IMR-90 (cell line): ENCODE measurements at regions not wholly inside any gene's neighbourhood (a gene's known extent, or its start where the extent isn't known, plus 50 kb on each side); places are given as distances from the start of the nearest gene placed in this dataset.

ENCODE experiments used
- ATAC-seq: fragments of 200-7000 bp; cut with Tn5 transposase; 2 replicates; pipeline ENCODE4 v1.9.1; 2020; ENCODE audit warnings: low read depth, mild to moderate bottlenecking, moderate library complexity
- BruUV-seq: library from RNA; stranded (reverse); fragments of 400-500 nt; replicated peaks from 2 replicates; lab custom pipeline; 2021; lab: Mats Ljungman, UMichigan
- CTCF ChIA-PET: fragments of 300-600 bp; formaldehyde crosslinking; extraction: SDS; loops from one replicate; lab custom pipeline; 2021; ENCODE audit warnings: antibody characterized with exemption; lab: Yijun Ruan, JAX
- POLR2A ChIA-PET: fragments of 300-600 bp; sonication (Branson Sonifier 250); formaldehyde crosslinking; loops from one replicate; lab custom pipeline; 2022; ENCODE audit warnings: antibody characterized with exemption; ENCODE audit not compliant: unreplicated experiment; lab: Charles Lee
- DNase-seq: peaks from one replicate; pipeline ENCODE4 v3.0.0; 2013
- H2AFZ ChIP-seq: replicated peaks from 2 replicates; pipeline ENCODE3; 2013; ENCODE audit warnings: low read length, mild to moderate bottlenecking; ENCODE audit not compliant: poor library complexity
- H2AK5ac ChIP-seq: 2 replicates; pipeline ENCODE4 v1.6.1; 2013; ENCODE audit warnings: low read depth, low read length, inconsistent platforms
- H2AK9ac ChIP-seq: replicated peaks from 2 replicates; pipeline ENCODE3; 2013; ENCODE audit warnings: mild to moderate bottlenecking, low read depth, low read length, moderate library complexity; ENCODE audit not compliant: poor library complexity
- H2BK120ac ChIP-seq: 2 replicates; pipeline ENCODE4 v1.6.1; 2013; ENCODE audit warnings: low read depth, low read length, inconsistent platforms
- H2BK15ac ChIP-seq: 3 replicates; pipeline ENCODE4 v1.6.1; 2013; ENCODE audit warnings: low read depth, low read length, inconsistent platforms
- H2BK20ac ChIP-seq: 2 replicates; pipeline ENCODE4 v1.6.1; 2013; ENCODE audit warnings: low read depth, mild to moderate bottlenecking, inconsistent platforms, low read length, moderate library complexity
- H2BK5ac ChIP-seq: 2 replicates; pipeline ENCODE4 v1.6.1; 2013; ENCODE audit warnings: mild to moderate bottlenecking, low read depth, low read length, inconsistent platforms; ENCODE audit not compliant: poor library complexity, severe bottlenecking
- H3K14ac ChIP-seq: replicated peaks from 2 replicates; pipeline ENCODE4 v1.6.1; 2013; ENCODE audit warnings: low read depth, low read length, inconsistent platforms
- H3K18ac ChIP-seq: 2 replicates; pipeline ENCODE4 v1.6.1; 2013; ENCODE audit warnings: low read depth, low read length, control low read depth
- H3K23ac ChIP-seq: 2 replicates; pipeline ENCODE4 v1.6.1; 2013; ENCODE audit warnings: low read depth, low read length, inconsistent platforms
- H3K27ac ChIP-seq: 2 replicates; pipeline ENCODE4 v1.5.1; 2013; ENCODE audit warnings: mild to moderate bottlenecking, control low read depth, low read length; ENCODE audit not compliant: insufficient read depth
- H3K27me3 ChIP-seq: 2 replicates; pipeline ENCODE4 v1.6.1; 2013; ENCODE audit warnings: low read length; ENCODE audit not compliant: control insufficient read depth, insufficient read depth
- H3K36me3 ChIP-seq: 2 replicates; pipeline ENCODE4 v1.6.1; 2013; ENCODE audit warnings: low read length, mixed read lengths; ENCODE audit not compliant: control insufficient read depth, insufficient read depth
- H3K4ac ChIP-seq: 2 replicates; pipeline ENCODE4 v1.6.1; 2013; ENCODE audit warnings: low read depth, low read length, inconsistent platforms
- H3K4me1 ChIP-seq: 2 replicates; pipeline ENCODE4 v1.6.1; 2013; ENCODE audit warnings: low read length, mixed read lengths; ENCODE audit not compliant: control insufficient read depth, insufficient read depth
- H3K4me2 ChIP-seq: 2 replicates; pipeline ENCODE4 v1.6.1; 2013; ENCODE audit warnings: low read depth, mild to moderate bottlenecking, control low read depth, low read length, moderate library complexity
- H3K4me3 ChIP-seq: 2 replicates; pipeline ENCODE4 v1.5.1; 2013; ENCODE audit warnings: low read depth, mild to moderate bottlenecking, control low read depth, low read length, moderate library complexity; ENCODE audit not compliant: insufficient read depth
- H3K56ac ChIP-seq: 2 replicates; pipeline ENCODE4 v1.6.1; 2013; ENCODE audit warnings: low read length, inconsistent platforms; ENCODE audit not compliant: insufficient read depth; ENCODE audit errors: extremely low read depth
- H3K79me1 ChIP-seq, 2 experiments: 2 replicates each; pipeline ENCODE4 v1.6.1; 2013; ENCODE audit warnings: low read length in 2 of 2, inconsistent platforms in 1 of 2, low read depth in 1 of 2
- H3K9ac ChIP-seq: 2 replicates; pipeline ENCODE4 v1.6.1; 2013; ENCODE audit warnings: low read depth, low read length, control low read depth
- H3K9me1 ChIP-seq: 2 replicates; pipeline ENCODE4 v1.6.1; 2013; ENCODE audit warnings: low read length, inconsistent platforms; ENCODE audit not compliant: insufficient read depth
- H3K9me3 ChIP-seq: 2 replicates; pipeline ENCODE4 v1.6.1; 2013; ENCODE audit warnings: low read length; ENCODE audit not compliant: control insufficient read depth, insufficient read depth
- H4K20me1 ChIP-seq: 2 replicates; pipeline ENCODE4 v1.6.1; 2013; ENCODE audit warnings: low read length, inconsistent platforms; ENCODE audit not compliant: insufficient read depth
- H4K5ac ChIP-seq: 2 replicates; pipeline ENCODE4 v1.6.1; 2013; ENCODE audit warnings: mild to moderate bottlenecking, low read depth, low read length, control low read depth
- H4K8ac ChIP-seq, 2 experiments: 2 replicates each; pipeline ENCODE4 v1.6.1; 2013; ENCODE audit warnings: low read depth in 2 of 2, low read length in 2 of 2, control low read depth in 1 of 2, inconsistent platforms in 1 of 2
- H4K91ac ChIP-seq: 2 replicates; pipeline ENCODE4 v1.6.1; 2013; ENCODE audit warnings: low read depth, low read length, inconsistent platforms; ENCODE audit not compliant: insufficient read depth
- FOS ChIP-seq: fragments of 150-350 bp; IDR thresholded peaks from 2 replicates; pipeline ENCODE4 v1.6.1; 2016; ENCODE audit warnings: low read depth, low read length
- MXI1 ChIP-seq: IDR thresholded peaks from 2 replicates; pipeline ENCODE4 v1.6.1; 2012; ENCODE audit warnings: low read depth, mild to moderate bottlenecking, low read length, moderate library complexity, borderline replicate concordance
- RAD21 ChIP-seq: IDR thresholded peaks from 2 replicates; pipeline ENCODE4 v1.6.1; 2012; ENCODE audit warnings: low read length, improper control_type of control experiment
- WGBS, 2 experiments: methylation state at CpG; one replicate each; pipeline versions ENCODE4 v1.1.5 to v1.1.7; 2013; ENCODE audit warnings: missing lambda C conversion rate in 2 of 2; ENCODE audit not compliant: insufficient read length in 1 of 2; ENCODE audit errors: extremely low coverage in 2 of 2; 5-methylcytosine and 5-hydroxymethylcytosine counted together
- dilution Hi-C: fragments of 300-500 bp; cut with HindIII; formaldehyde crosslinking; loops from one replicate; pipeline ENCODE4 v1.14.3; 2018; ENCODE audit warnings: low sequenced_read_pairs; ENCODE audit not compliant: unreplicated experiment
- in situ Hi-C: fragments of 300-500 bp; cut with MboI; formaldehyde crosslinking; loops from 3 replicates; pipeline ENCODE4 v1.14.3; 2019; ENCODE audit warnings: low sequenced_read_pairs, inconsistent platforms, mixed read lengths
- intact Hi-C: fragments of 100-400 bp; cut with micrococcal nuclease; formaldehyde crosslinking; loops from 2 replicates; pipeline ENCODE4 v1.10.0; 2022
- TF ChIP-seq, protein P1 (sequence below): conservative IDR thresholded peaks from 2 replicates; pipeline ENCODE4 v1.5.1; 2012; ENCODE audit warnings: mild to moderate bottlenecking, low read depth, low read length, improper control_type of control experiment

DNA sequence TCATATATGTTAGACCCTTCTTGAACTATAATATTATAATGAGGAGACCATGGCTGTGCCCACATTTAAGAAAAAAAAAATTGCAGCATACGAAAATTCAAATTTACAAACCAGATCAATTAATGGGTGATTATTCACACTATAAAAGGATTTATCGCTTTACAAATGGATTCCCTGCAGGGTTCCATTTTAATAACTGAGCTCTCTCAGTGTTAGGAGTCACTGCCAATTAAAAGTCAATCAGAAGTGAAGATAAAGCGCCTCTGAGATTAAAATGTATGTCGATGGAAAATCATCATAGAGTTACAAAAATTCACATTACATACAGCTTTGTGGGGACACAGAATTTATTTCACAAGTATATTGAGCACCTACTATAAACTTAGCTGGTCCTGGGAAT is 66.6 kb upstream of the SMARCA2 start:
- DNase-seq (no peak), ATAC-seq (no peak)
- Histone ChIP-seq H3K9me1 (no peaks in the 10 kb centered on the region), H3K79me1 (no peaks in the 10 kb centered on the region), H4K5ac (no peak overlapping the region), H3K27ac (no peak overlapping the region), H3K9me3 (no peaks in the 10 kb centered on the region), H3K18ac (no peak overlapping the region), H2AK9ac (no peak overlapping the region), H2AK5ac (no peak overlapping the region), H3K36me3 (no peaks in the 10 kb centered on the region), H4K8ac (no peak overlapping the region), H3K4ac (no peak overlapping the region), H3K14ac (no peak overlapping the region), H4K91ac (no peak overlapping the region), H3K9ac (no peak overlapping the region), H4K20me1 (no peaks in the 10 kb centered on the region), H3K23ac (no peak overlapping the region), H2BK120ac (no peak overlapping the region), H3K27me3 (no peaks in the 10 kb centered on the region), H2BK5ac (no peak overlapping the region), H2AFZ (no peak overlapping the region), H2BK15ac (no peak overlapping the region), H3K4me2 (no peak overlapping the region), H2BK20ac (no peak overlapping the region), H3K4me1 (no peaks in the 10 kb centered on the region), H3K4me3 (no peak overlapping the region), H3K56ac (no peak overlapping the region)
- ChIA-PET CTCF (no interaction called here), POLR2A (no interaction called here)
- TF ChIP-seq FOS (no peak), MXI1 (no peak), RAD21 (no peak)
- TF ChIP-seq, protein P1, sequence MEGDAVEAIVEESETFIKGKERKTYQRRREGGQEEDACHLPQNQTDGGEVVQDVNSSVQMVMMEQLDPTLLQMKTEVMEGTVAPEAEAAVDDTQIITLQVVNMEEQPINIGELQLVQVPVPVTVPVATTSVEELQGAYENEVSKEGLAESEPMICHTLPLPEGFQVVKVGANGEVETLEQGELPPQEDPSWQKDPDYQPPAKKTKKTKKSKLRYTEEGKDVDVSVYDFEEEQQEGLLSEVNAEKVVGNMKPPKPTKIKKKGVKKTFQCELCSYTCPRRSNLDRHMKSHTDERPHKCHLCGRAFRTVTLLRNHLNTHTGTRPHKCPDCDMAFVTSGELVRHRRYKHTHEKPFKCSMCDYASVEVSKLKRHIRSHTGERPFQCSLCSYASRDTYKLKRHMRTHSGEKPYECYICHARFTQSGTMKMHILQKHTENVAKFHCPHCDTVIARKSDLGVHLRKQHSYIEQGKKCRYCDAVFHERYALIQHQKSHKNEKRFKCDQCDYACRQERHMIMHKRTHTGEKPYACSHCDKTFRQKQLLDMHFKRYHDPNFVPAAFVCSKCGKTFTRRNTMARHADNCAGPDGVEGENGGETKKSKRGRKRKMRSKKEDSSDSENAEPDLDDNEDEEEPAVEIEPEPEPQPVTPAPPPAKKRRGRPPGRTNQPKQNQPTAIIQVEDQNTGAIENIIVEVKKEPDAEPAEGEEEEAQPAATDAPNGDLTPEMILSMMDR = no peak
- WGBS, 2 experiments = no CpG with 5 or more reads among the region's 4 CpGs
- dilution Hi-C loops (no loop called here), in situ Hi-C loops (no loop called here), intact Hi-C loops (no loop called here)
- no TSS peak for BruUV-seq
